H1 (cell line): ENCODE measurements at regions not wholly inside any gene's neighbourhood (a gene's known extent, or its start where the extent isn't known, plus 50 kb on each side); places are given as distances from the start of the nearest gene placed in this dataset.

Experiments
- CTCF ChIA-PET: fragments of 300-600 bp; sonication (Branson Sonifier 250); formaldehyde crosslinking; loops from one replicate; lab custom pipeline; 2021; ENCODE audit not compliant: partially characterized antibody; lab: Charles Lee
- POLR2A ChIA-PET: fragments of 300-600 bp; sonication (Branson Sonifier 250); formaldehyde crosslinking; loops from one replicate; lab custom pipeline; 2021; ENCODE audit warnings: inconsistent platforms; ENCODE audit not compliant: partially characterized antibody; lab: Charles Lee
- DNase-seq, 2 experiments: peaks; one replicate each; pipeline versions ENCODE4 v3.0.0 to v3.0.0-alpha.2; 2010 to 2022; ENCODE audit warnings: low spot score in 2 of 2, low read depth in 1 of 2, mixed read lengths in 1 of 2
- FAIRE-seq: peaks from 2 replicates; lab custom pipeline; 2011; peaks lifted over from hg19 to GRCh38; lab: Jason Lieb, UNC
- H2AFZ ChIP-seq: 2 replicates; pipeline ENCODE4 v1.8.1; 2012; ENCODE audit warnings: low read length, inconsistent platforms
- H2AK5ac ChIP-seq: 2 replicates; pipeline ENCODE4 v1.6.1; 2013; ENCODE audit warnings: low read depth, low read length
- H2BK120ac ChIP-seq: replicated peaks from 2 replicates; pipeline ENCODE3; 2013; ENCODE audit warnings: low read depth, low read length, inconsistent platforms
- H2BK12ac ChIP-seq: 2 replicates; pipeline ENCODE4 v1.6.1; 2013; ENCODE audit warnings: low read depth, low read length
- H2BK15ac ChIP-seq: 2 replicates; pipeline ENCODE4 v1.6.1; 2013; ENCODE audit warnings: low read length
- H2BK20ac ChIP-seq: 2 replicates; pipeline ENCODE4 v1.6.1; 2013; ENCODE audit warnings: low read length
- H2BK5ac ChIP-seq: 2 replicates; pipeline ENCODE4 v1.6.1; 2013; ENCODE audit warnings: low read depth, low read length
- H3K14ac ChIP-seq: 2 replicates; pipeline ENCODE4 v1.6.1; 2013; ENCODE audit warnings: inconsistent platforms; ENCODE audit not compliant: insufficient read length
- H3K18ac ChIP-seq: 2 replicates; pipeline ENCODE4 v1.6.1; 2013; ENCODE audit warnings: low read length; ENCODE audit errors: extremely low read depth
- H3K23ac ChIP-seq: 2 replicates; pipeline ENCODE4 v1.6.1; 2013; ENCODE audit warnings: inconsistent platforms; ENCODE audit not compliant: insufficient read length
- H3K23me2 ChIP-seq: 2 replicates; pipeline ENCODE4 v1.6.1; 2013; ENCODE audit warnings: low read depth, low read length
- H3K27ac ChIP-seq: 2 replicates; pipeline ENCODE4 v1.6.1; 2011; ENCODE audit warnings: low read depth, low read length, inconsistent platforms
- H3K27me3 ChIP-seq, 4 experiments: replicated peaks in 1 of 4; 1 replicate in 1 of 4; 2 replicates in 3 of 4; pipeline versions ENCODE4 v1.6.1 to v1.8.1; 2011 to 2013; ENCODE audit warnings: low read length in 3 of 4, mild to moderate bottlenecking in 3 of 4, inconsistent platforms in 2 of 4, mixed read lengths in 2 of 4, moderate library complexity in 1 of 4; ENCODE audit not compliant: control insufficient read depth in 3 of 4, insufficient read depth in 3 of 4; ENCODE audit errors: extremely low read depth in 1 of 4
- H3K36me3 ChIP-seq, 4 experiments: 2 replicates each; pipeline versions ENCODE4 v1.6.1 to v1.8.1; 2011 to 2013; ENCODE audit warnings: mild to moderate bottlenecking in 4 of 4, low read length in 3 of 4, moderate library complexity in 2 of 4, control low read depth in 1 of 4, inconsistent platforms in 1 of 4; ENCODE audit not compliant: insufficient read depth in 4 of 4, control insufficient read depth in 2 of 4
- H3K4ac ChIP-seq: replicated peaks from 2 replicates; pipeline ENCODE3; 2013; ENCODE audit warnings: low read length, low read depth, mixed read lengths, inconsistent platforms; ENCODE audit not compliant: insufficient read length
- H3K4me1 ChIP-seq, 4 experiments: replicated peaks in 1 of 4; 1 replicate in 1 of 4; 2 replicates in 3 of 4; pipeline versions ENCODE4 v1.6.1 to v1.8.1; 2011 to 2013; ENCODE audit warnings: low read length in 3 of 4, inconsistent platforms in 2 of 4, mixed read lengths in 1 of 4; ENCODE audit not compliant: insufficient read depth in 4 of 4, control insufficient read depth in 3 of 4
- H3K4me2 ChIP-seq, 2 experiments: 2 replicates each; pipeline versions ENCODE4 v1.6.1 to v1.8.1; 2011 to 2013; ENCODE audit warnings: low read depth in 2 of 2, low read length in 2 of 2, control low read depth in 1 of 2, inconsistent platforms in 1 of 2, mild to moderate bottlenecking in 1 of 2; ENCODE audit not compliant: insufficient read depth in 1 of 2
- H3K4me3 ChIP-seq, 4 experiments: fragments of 200-600, 300-600 bp in 1 of 4; sonication (generic), shearing (Covaris generic), sonication (Bioruptor Twin) in 1 of 4; 2 replicates each; pipeline versions ENCODE4 v1.5.1 to v1.8.1; 2011 to 2016; ENCODE audit warnings: low read length in 4 of 4, low read depth in 3 of 4, control low read depth in 2 of 4, inconsistent platforms in 2 of 4, mild to moderate bottlenecking in 2 of 4, mixed read lengths in 1 of 4, moderate library complexity in 1 of 4; ENCODE audit not compliant: insufficient read depth in 2 of 4; ENCODE audit errors: extremely low read depth in 1 of 4
- H3K56ac ChIP-seq: replicated peaks from 2 replicates; pipeline ENCODE3; 2013; ENCODE audit warnings: low read depth, mild to moderate bottlenecking, mixed read lengths, low read length, inconsistent platforms; ENCODE audit not compliant: insufficient read length
- H3K79me1 ChIP-seq: 2 replicates; pipeline ENCODE4 v1.6.1; 2013; ENCODE audit warnings: low read depth, low read length, control low read depth
- H3K79me2 ChIP-seq, 2 experiments: 2 replicates each; pipeline versions ENCODE4 v1.6.1 to v1.8.1; 2012 to 2013; ENCODE audit warnings: low read length in 2 of 2, mild to moderate bottlenecking in 2 of 2, inconsistent platforms in 1 of 2; ENCODE audit not compliant: insufficient read depth in 2 of 2, control insufficient read depth in 1 of 2
- H3K9ac ChIP-seq, 4 experiments: replicated peaks in 1 of 4; 1 replicate in 1 of 4; 2 replicates in 3 of 4; pipeline versions ENCODE4 v1.6.1 to v1.8.1; 2011 to 2013; ENCODE audit warnings: low read depth in 3 of 4, low read length in 3 of 4, control low read depth in 2 of 4, mild to moderate bottlenecking in 2 of 4, moderate library complexity in 2 of 4, inconsistent platforms in 1 of 4; ENCODE audit errors: extremely low read depth in 1 of 4
- H3K9me3 ChIP-seq, 2 experiments: 2 replicates each; pipeline versions ENCODE4 v1.6.1 to v1.8.1; 2012 to 2013; ENCODE audit warnings: mild to moderate bottlenecking in 2 of 2, moderate library complexity in 2 of 2, control low read depth in 1 of 2, inconsistent platforms in 1 of 2, low read depth in 1 of 2, low read length in 1 of 2, mixed read lengths in 1 of 2; ENCODE audit not compliant: insufficient read depth in 2 of 2
- H4K20me1 ChIP-seq, 2 experiments: replicated peaks in 1 of 2; 2 replicates each; pipeline versions ENCODE3 to v1.8.1; 2011 to 2013; ENCODE audit warnings: inconsistent platforms in 2 of 2, low read length in 2 of 2, mild to moderate bottlenecking in 1 of 2; ENCODE audit not compliant: insufficient read depth in 2 of 2, control insufficient read depth in 1 of 2
- H4K5ac ChIP-seq: 2 replicates; pipeline ENCODE4 v1.6.1; 2013; ENCODE audit warnings: low read length, low read depth, mixed read lengths, inconsistent platforms; ENCODE audit not compliant: insufficient read length
- H4K8ac ChIP-seq: 2 replicates; pipeline ENCODE4 v1.8.0; 2013; ENCODE audit warnings: mild to moderate bottlenecking, moderate library complexity, low read length, inconsistent platforms; ENCODE audit not compliant: insufficient read depth; ENCODE audit errors: extremely low read depth
- H4K91ac ChIP-seq: replicated peaks from 2 replicates; pipeline ENCODE3; 2013; ENCODE audit warnings: low read length, mixed read lengths, inconsistent platforms; ENCODE audit not compliant: insufficient read length
- ASH2L ChIP-seq: fragments of 200-600, 300-600 bp; sonication (generic); IDR thresholded peaks from one replicate; pipeline ENCODE4 v1.7.1; 2017; ENCODE audit warnings: low read length
- JUN ChIP-seq: IDR thresholded peaks from 2 replicates; pipeline ENCODE4 v1.6.1; 2011; ENCODE audit warnings: low read depth, mild to moderate bottlenecking, improper control_type of control experiment, low read length
- NRF1 ChIP-seq: IDR thresholded peaks from 2 replicates; pipeline ENCODE4 v1.6.1; 2011; ENCODE audit warnings: mild to moderate bottlenecking, low read depth, low read length, improper control_type of control experiment
- SIRT6 ChIP-seq: IDR thresholded peaks from one replicate; pipeline ENCODE4 v1.7.1; 2012; ENCODE audit warnings: low read length, inconsistent platforms
- TEAD4 ChIP-seq: IDR thresholded peaks from 2 replicates; pipeline ENCODE4 v1.6.1; 2012; ENCODE audit warnings: low read depth, low read length, inconsistent platforms, mixed read lengths
- ZNF274 ChIP-seq: IDR thresholded peaks from 2 replicates; pipeline ENCODE4 v1.7.0; 2012; ENCODE audit warnings: low read length, borderline replicate concordance; ENCODE audit errors: extremely low read depth
- whole genome bisulfite sequencing, 2 experiments: shearing (Covaris generic) in 1 of 2; methylation state at CpG; one replicate each; pipeline versions ENCODE4 v1.1.6 to v1.1.7; 2013 to 2015; ENCODE audit warnings: low lambda C conversion rate in 2 of 2, mixed read lengths in 2 of 2, inconsistent platforms in 1 of 2, low coverage in 1 of 2, missing lambda C conversion rate in 1 of 2; ENCODE audit not compliant: insufficient replicate concordance in 2 of 2, insufficient coverage in 1 of 2, insufficient read length in 1 of 2; ENCODE audit errors: extremely low coverage in 1 of 2, missing lambda C conversion rate in 1 of 2; 5-methylcytosine and 5-hydroxymethylcytosine counted together

DNA sequence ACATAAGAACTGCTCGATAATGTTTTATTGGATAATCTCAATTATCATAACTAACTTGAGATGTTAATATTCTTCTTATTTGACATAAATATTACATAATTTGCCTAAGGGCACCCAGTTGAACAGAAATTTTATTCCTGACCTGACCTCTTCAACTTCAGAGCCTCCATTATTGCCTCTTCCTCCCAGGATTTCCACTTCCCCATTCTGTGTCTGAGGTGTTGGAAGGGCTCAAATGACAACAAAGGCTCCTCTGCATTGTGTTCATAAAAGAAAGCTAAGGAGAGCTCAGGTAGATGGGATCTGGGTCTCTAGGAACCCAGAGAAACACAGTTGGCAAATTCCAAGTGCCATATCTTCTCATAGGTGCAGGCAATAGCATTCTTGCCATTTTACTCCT lies 61.2 kb upstream of the ARHGAP20 start:
- Histone ChIP-seq H3K56ac (no peak overlapping the region), H2BK15ac (no peak overlapping the region), H3K79me1 (no peaks in the 10 kb centered on the region), H3K14ac (no peak overlapping the region), H2AFZ (no peak overlapping the region), H2AK5ac (no peak overlapping the region), H3K36me3 (no peaks in the 10 kb centered on the region), H2BK120ac (no peak overlapping the region), H4K91ac (no peak overlapping the region), H3K4me1 (no peaks in the 10 kb centered on the region), H3K4me2 (no peak overlapping the region), H3K79me2 (no peaks in the 10 kb centered on the region), H3K4me3 (no peak overlapping the region), H2BK20ac (no peak overlapping the region), H2BK12ac (no peak overlapping the region), H3K4ac (no peak overlapping the region), H4K8ac (no peak overlapping the region), H3K23ac (no peak overlapping the region), H3K18ac (no peak overlapping the region), H3K23me2 (no peaks in the 10 kb centered on the region), H3K9me3 (no peaks in the 10 kb centered on the region), H4K5ac (no peak overlapping the region), H2BK5ac (no peak overlapping the region), H4K20me1 (no peaks in the 10 kb centered on the region), H3K9ac (no peak overlapping the region), H3K27ac (no peak overlapping the region), H3K27me3 (no peaks in the 10 kb centered on the region)
- TF ChIP-seq NRF1 = no peak
- TF ChIP-seq TEAD4 = no peak
- TF ChIP-seq SIRT6 = no peak
- TF ChIP-seq ASH2L = no peak
- no peak for TF ChIP-seq ZNF274
- no peak for TF ChIP-seq JUN
- POLR2A ChIA-PET = no interaction called here
- CTCF ChIA-PET = interaction anchor here (1.2 kb wide), 1 partner anchor 10 kb away, joined by 3 read pairs; no protein-coding TSS in a partner anchor
- WGBS, 2 experiments = 89% methylated on average over 1 of the region's 1 CpG; no CpG with 5 or more reads in 1 of the 2 experiments
- no peak for FAIRE-seq
- DNase-seq = no peak
